ENCODE measurements at regions not wholly inside any gene's neighbourhood (a gene's known extent, or its start where the extent isn't known, plus 50 kb on each side); places are given as distances from the start of the nearest gene placed in this dataset.
"Not testable (repeated sequence)": the region's sequence is repeated elsewhere in the genome, so short reads cannot be mapped to it uniquely, and the experiment has no call there.

- no peak for DNase-seq
Observed at GRCh38 chr4:170773709-170774273, 684.0 kb upstream of the AADAT start.

DNA sequence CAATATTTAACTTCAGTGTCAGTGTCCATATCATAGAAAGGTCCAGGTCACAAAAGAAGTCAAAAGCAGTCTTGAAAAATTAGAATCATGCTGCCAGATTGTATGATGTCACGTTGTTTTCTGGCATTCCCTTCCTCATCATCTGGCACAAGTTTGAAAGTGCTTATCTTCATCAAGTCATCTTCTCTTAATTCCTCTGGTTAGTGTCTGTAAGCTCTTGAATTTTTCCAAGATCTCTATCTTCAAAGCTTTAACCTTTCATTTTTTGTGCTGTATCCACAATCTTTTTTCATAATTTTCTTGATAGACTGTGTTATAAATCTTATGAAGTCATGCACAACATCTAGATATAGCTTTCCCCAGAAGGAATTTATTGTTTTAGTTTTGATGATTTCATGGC lies 682.7 kb upstream of the AADAT start:
- no peak for DNase-seq

DNA sequence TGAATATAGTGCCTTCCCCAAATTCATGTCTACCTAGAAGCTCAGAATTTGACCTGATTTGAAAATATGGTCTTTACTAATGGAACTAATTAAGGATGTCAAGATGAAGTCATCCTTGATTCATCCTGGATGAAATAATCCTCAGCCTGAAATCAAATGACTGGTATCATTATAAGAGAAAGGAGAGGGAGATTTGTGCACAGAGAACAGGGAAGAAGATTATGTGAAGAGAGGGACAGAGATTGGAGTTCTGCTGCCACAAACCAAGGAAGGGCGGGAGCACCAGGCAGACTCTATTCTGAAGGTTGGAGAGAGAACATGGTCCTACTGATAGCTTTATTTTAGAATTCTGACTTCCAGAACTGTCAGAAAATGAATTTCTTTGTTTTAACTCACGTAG lies 680.9 kb upstream of the AADAT start:
- no peak for DNase-seq

DNA sequence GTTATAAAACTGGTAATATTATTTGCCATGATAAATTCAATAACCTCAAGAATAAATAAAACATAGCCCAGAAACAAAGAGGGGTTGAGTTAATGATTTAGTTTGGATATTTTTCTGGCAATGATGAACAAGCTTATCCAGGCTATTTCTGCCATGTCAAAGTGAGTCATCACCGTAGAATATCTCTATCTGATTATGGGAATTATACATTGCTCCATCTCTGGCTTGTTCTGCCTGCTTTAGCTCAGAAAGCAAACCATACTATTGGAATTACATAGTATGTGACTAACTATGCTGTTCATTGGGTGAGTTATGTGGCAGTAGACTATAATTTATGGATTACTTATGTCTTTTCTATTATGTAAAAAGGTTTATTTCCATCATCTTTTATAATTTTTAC lies 680.1 kb upstream of the AADAT start:
- DNase-seq: no peak

GRCh38 chr4:170758988-170759387 lies 669.2 kb upstream of the AADAT start:
- DNase-seq: no peak

DNA sequence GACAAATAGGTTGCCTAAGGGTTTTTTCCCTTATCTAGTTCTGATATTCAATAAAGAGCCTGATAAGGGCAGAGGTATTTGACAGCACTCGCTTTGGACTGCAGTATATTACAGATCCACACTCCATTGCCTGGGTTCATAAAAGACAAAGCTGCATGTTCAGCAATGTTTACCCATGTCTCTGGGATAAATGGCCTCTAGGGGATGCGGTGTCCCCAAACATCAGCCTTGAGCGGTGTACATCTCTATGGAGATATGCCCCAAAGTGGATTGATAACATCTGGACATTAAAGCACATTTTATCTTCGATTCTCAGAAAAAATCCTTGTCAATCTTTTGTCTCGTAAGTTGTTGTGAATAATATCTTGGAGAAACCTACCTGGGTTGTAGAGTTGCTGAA lies 660.8 kb upstream of the AADAT start:
- no peak for DNase-seq

DNA sequence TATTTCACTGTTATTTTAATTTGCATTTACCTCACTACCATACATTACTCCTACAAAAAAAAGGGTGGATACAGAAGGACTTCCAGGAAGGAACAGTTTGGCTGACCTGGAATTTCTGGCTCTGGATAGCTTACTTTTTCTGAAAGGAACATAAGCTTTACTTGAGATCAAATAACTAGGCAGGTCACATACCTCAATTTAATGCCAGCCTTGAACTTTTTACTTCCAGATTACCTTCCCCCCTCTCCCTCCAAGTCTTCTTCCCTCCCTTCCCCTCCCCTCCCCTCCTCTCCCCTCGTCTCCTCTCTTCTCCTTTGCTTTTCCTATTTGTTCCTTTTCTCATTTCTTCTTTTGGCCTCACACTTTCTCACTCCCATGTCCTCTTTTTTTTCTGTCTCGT lies 659.2 kb upstream of the AADAT start:
- no peak for DNase-seq

DNA sequence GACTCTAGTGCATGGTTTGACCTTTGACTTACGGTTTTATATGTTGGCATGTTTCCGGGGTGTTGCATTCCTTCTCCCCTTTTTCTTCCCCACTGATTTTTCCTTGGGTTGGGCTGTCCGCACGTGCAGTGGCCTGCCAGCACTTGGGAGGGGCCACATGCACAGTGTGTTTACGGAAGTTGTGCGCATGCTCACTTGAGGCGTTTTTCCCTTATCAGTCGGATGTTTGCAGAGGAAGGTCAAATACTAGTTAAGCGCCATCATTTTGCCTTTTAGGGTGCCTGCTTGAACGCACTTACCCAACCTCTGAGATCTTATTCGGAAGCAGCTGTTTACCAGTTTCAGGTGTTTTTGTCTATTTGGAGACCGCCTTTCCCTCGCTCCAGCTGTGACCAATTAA lies 653.9 kb upstream of the AADAT start:
- DNase-seq: no peak

DNA sequence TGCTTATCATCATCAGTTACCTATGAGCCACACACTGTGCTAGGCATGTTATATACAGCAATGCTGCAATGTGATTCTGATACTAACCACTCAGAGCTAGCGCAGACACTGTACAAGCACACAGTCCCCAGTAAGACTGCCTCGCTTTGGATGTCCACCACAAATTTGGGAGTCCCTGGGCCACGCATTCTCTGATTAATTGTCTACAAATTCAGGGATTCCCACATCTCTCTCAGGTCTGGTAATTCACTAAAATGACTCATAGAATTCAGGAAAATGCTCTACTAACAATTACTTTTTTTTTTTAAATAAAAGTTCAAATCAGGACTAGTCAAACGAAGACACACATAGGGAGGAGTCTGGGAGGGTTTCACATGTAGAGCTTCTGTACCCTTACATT lies 652.1 kb upstream of the AADAT start:
- DNase-seq: no peak

- DNase-seq: no peak
Observed at GRCh38 chr4:170736710-170737109, 647.0 kb upstream of the AADAT start.

- DNase-seq: no peak
Observed at GRCh38 chr4:170729897-170730296, 640.1 kb upstream of the AADAT start.

- no peak for DNase-seq
Observed at GRCh38 chr4:170729236-170729635, 639.5 kb upstream of the AADAT start.

DNA sequence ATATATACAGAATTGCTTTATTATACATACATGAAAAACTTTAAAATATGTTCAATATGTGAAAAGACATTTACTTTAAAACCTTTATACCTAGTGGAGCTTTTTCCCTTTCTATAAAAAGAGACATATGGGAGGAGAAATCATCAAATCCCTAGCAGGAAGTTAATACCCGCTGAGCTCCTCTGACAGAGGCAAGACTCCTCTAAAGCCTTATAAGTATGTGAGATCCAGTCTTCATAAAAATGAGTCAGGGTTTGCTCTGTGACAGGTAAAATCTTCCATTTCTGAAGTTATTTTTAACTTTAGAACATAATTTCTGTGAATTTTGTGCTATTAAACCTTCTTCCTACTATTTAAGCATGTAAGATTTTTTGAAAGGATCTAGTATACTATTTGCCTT lies 634.4 kb upstream of the AADAT start:
- DNase-seq: no peak

GRCh38 chr4:170723171-170723570 lies 633.4 kb upstream of the AADAT start:
- DNase-seq: no peak

DNA sequence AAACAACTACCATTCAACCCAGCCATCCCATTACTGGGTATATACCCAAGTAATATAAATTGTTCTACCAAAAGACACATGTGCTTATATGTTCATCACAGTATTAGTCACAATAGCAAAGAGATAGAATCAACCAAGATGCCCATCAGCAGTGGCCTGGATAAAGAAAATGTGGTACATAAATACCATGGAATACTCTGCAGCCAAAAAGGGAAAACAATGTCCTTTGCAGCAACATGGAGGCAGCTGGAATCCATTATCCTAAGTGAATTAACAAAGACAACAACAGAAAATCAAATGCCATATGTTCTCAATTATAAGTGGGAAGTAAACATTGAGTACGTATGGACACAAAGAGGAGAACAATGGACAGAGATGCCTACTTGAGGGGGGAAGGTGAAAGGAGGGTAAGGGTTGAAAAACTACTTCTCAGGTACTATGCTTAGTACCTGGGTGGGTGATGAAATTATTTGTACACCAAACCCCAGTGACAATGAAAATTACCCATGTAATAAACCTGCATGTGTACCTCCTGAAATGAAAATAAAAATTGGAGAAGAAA lies 632.1 kb upstream of the AADAT start:
- DNase-seq: no peak

DNA sequence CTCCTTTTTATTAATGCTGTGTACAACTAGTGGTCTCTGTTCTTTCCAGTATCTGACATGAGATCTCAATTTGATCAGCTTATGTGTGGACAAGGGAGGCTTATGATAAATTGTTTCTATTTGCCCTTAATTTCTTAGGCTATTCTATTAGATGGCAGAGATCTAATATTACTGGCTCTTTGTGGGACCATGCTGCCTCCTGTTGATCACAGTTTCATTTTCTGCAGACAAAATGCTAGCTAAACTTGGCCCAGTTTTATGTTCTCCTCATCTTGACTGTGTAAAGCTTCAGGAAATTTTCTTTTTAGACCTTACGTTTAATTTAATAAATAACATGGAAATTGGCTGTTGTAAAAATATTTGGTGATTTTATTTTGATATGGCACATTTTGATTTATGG lies 627.1 kb upstream of the AADAT start:
- no peak for DNase-seq

GRCh38 chr4:170705907-170706306 lies 616.2 kb upstream of the AADAT start:
- no peak for DNase-seq

DNA sequence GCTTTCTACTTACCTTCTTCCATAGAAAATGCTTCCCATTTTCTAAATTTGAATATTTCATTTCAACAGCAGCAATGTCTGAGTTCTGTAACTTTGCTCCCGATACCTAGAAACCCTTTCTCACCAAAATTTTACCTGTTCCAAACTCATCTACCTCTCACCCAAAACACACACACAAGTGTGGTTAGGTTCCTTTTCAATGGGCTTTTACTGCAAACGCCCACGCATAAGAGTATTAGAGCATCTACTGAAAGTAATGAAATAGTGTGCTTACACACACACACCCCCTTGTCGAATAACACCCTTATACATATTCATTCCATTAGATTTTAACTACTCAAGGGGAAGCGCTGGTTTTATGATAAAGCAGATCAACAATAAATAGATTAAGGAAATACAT lies 610.3 kb upstream of the AADAT start:
- no peak for DNase-seq

- DNase-seq: no peak
Observed at GRCh38 chr4:170698334-170698733, 608.6 kb upstream of the AADAT start.

GRCh38 chr4:170697845-170698244 lies 608.1 kb upstream of the AADAT start:
- DNase-seq: no peak

- no peak for DNase-seq
Observed at GRCh38 chr4:170697045-170697444, 607.3 kb upstream of the AADAT start.

GRCh38 chr4:170691168-170691567 lies 601.4 kb upstream of the AADAT start:
- DNase-seq: no peak

DNA sequence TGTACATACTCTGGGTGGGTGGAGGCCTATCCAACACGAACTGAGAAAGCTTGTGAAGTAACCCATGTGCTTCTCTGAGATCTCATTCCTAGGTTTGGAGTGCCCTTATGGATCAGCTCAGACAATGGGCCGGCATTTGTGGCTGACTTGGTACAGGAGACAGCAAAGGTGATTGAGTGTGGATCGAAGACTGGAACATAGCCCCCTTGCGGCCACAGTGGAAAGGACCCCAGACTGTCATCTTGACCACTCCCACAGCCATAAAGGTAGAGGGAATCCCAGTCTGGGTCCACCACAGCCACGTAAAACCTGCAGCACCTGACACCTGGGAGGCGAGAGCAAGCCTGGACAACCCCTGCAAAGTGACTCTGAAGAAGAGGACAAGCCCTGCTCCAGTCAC lies 598.0 kb upstream of the AADAT start:
- DNase-seq: no peak

GRCh38 chr4:170685701-170686100 lies 595.9 kb upstream of the AADAT start:
- DNase-seq: not testable (repeated sequence)

DNA sequence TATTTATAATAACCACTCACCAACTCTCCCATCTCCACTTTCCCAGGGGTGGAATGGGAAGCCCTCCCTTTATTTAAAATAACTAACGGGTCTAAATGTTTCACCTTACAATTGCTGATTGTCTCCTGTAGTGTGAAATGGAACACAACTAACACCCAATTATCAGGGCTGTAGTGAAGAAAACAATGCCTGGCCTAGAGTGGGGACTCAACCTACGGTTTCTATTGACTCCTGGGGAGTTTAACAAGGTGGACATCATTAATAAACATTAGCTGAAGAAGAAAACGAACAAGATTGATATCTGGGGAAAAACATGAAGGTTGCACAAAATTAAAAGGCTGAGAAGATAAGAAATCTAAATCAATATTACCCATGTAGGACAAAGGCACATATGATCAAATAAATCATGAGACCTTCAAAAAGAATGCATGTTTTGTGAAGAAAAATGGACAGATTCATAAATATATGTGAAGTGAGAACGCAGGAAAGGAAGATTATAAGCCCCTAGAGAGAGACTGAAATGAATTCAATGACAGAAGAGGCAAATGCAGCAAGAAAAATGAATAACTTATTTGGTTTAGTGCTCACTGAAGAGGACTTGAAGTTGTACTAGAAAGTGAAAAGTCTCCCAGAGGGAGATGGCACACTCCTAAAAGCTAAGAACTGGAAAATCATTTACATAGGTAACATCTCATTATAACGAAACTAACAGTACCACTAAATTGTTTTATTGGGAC lies 593.0 kb upstream of the AADAT start:
- no peak for DNase-seq
